Amniotic stem cell (primary cell): ENCODE measurements at regions not wholly inside any gene's neighbourhood (a gene's known extent, or its start where the extent isn't known, plus 50 kb on each side); places are given as distances from the start of the nearest gene placed in this dataset.
A peak's percentile ranks its signal among the peaks of the same experiment; 100 is the strongest.

Experiments used
- DNase-seq: peaks from one replicate; lab custom pipeline; 2025; lab: John Stamatoyannopoulos, UW

- DNase-seq: no peak
Measured at GRCh38 chr2:150656002-150656401, 168.5 kb upstream of the RND3 start.

GRCh38 chr2:150653351-150653750, 165.9 kb upstream of the RND3 start:
- DNase-seq: no peak

- no peak for DNase-seq
Measured at GRCh38 chr2:150647943-150648342, 160.5 kb upstream of the RND3 start.

GRCh38 chr2:150646746-150647145, 159.3 kb upstream of the RND3 start:
- DNase-seq: no peak

- DNase-seq: peak; percentile 63
Measured at GRCh38 chr2:150644298-150645067, 157.0 kb upstream of the RND3 start.

GRCh38 chr2:150643114-150643725, 155.8 kb upstream of the RND3 start:
- DNase-seq: no peak

GRCh38 chr2:150640039-150640438, 152.6 kb upstream of the RND3 start:
- no peak for DNase-seq

GRCh38 chr2:150639383-150639782, 151.9 kb upstream of the RND3 start:
- no peak for DNase-seq

- DNase-seq: no peak
Measured at GRCh38 chr2:150631236-150631821, 143.9 kb upstream of the RND3 start.

GRCh38 chr2:150630587-150631235, 143.2 kb upstream of the RND3 start:
- DNase-seq: no peak

- no peak for DNase-seq
Measured at GRCh38 chr2:150627526-150627925, 140.1 kb upstream of the RND3 start.

- no peak for DNase-seq
Measured at GRCh38 chr2:150626934-150627411, 139.5 kb upstream of the RND3 start.

GRCh38 chr2:150625741-150626140, 138.3 kb upstream of the RND3 start:
- DNase-seq: no peak

- no peak for DNase-seq
Measured at GRCh38 chr2:150625303-150625702, 137.8 kb upstream of the RND3 start.

- no peak for DNase-seq
Measured at GRCh38 chr2:150624001-150624401, 136.5 kb upstream of the RND3 start.

GRCh38 chr2:150621526-150622213, 134.2 kb upstream of the RND3 start:
- DNase-seq: peak; percentile 84

GRCh38 chr2:150620855-150621254, 133.4 kb upstream of the RND3 start:
- DNase-seq: no peak

GRCh38 chr2:150620416-150620815, 132.9 kb upstream of the RND3 start:
- no peak for DNase-seq

- no peak for DNase-seq
Measured at GRCh38 chr2:150619607-150620330, 132.3 kb upstream of the RND3 start.

GRCh38 chr2:150618245-150618895, 130.9 kb upstream of the RND3 start:
- no peak for DNase-seq
